ENCODE measurements at regions not wholly inside any gene's neighbourhood (a gene's known extent, or its start where the extent isn't known, plus 50 kb on each side); places are given as distances from the start of the nearest gene placed in this dataset.

GRCh38 chr21:32062591-32063227, 189.9 kb downstream of the HUNK start:
- TF ChIP-seq, protein P1, sequence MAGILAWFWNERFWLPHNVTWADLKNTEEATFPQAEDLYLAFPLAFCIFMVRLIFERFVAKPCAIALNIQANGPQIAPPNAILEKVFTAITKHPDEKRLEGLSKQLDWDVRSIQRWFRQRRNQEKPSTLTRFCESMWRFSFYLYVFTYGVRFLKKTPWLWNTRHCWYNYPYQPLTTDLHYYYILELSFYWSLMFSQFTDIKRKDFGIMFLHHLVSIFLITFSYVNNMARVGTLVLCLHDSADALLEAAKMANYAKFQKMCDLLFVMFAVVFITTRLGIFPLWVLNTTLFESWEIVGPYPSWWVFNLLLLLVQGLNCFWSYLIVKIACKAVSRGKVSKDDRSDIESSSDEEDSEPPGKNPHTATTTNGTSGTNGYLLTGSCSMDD (CRISPR knock-in tag; IDR thresholded peaks at IDR 0.05): no peak
- TF ChIP-seq CTCF (CRISPR knock-in tag; IDR thresholded peaks at IDR 0.05) (no peak), KAT7 (CRISPR knock-in tag; IDR thresholded peaks at IDR 0.05; ENCODE audit: borderline replicate concordance) (no peak), E2F5 (CRISPR knock-in tag; conservative IDR thresholded peaks at IDR 0.05) (no peak), ZZZ3 (CRISPR knock-in tag; IDR thresholded peaks at IDR 0.05; ENCODE audit: borderline replicate concordance) (no peak), KDM1A (CRISPR knock-in tag; IDR thresholded peaks at IDR 0.05) (no peak)
- TF ChIP-seq, protein P2, sequence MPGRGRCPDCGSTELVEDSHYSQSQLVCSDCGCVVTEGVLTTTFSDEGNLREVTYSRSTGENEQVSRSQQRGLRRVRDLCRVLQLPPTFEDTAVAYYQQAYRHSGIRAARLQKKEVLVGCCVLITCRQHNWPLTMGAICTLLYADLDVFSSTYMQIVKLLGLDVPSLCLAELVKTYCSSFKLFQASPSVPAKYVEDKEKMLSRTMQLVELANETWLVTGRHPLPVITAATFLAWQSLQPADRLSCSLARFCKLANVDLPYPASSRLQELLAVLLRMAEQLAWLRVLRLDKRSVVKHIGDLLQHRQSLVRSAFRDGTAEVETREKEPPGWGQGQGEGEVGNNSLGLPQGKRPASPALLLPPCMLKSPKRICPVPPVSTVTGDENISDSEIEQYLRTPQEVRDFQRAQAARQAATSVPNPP (CRISPR knock-in tag; IDR thresholded peaks at IDR 0.05): no peak
- TF ChIP-seq, protein P3, sequence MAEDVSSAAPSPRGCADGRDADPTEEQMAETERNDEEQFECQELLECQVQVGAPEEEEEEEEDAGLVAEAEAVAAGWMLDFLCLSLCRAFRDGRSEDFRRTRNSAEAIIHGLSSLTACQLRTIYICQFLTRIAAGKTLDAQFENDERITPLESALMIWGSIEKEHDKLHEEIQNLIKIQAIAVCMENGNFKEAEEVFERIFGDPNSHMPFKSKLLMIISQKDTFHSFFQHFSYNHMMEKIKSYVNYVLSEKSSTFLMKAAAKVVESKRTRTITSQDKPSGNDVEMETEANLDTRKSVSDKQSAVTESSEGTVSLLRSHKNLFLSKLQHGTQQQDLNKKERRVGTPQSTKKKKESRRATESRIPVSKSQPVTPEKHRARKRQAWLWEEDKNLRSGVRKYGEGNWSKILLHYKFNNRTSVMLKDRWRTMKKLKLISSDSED (CRISPR knock-in tag; IDR thresholded peaks at IDR 0.05): no peak
